ENCODE measurements at regions not wholly inside any gene's neighbourhood (a gene's known extent, or its start where the extent isn't known, plus 50 kb on each side); places are given as distances from the start of the nearest gene placed in this dataset.

GRCh38 chr2:60339286-60339685 is 214.2 kb downstream of the BCL11A start:
- TF ChIP-seq POLR2AphosphoS5 (IDR thresholded peaks at IDR 0.05; ENCODE audit: low read depth) (no peak), CTCF (IDR thresholded peaks at IDR 0.05; ENCODE audit: insufficient read depth, low read length) (no peak)

Data from HL-60 (cell line).